HG03354 (cell line): ENCODE measurements at regions not wholly inside any gene's neighbourhood (a gene's known extent, or its start where the extent isn't known, plus 50 kb on each side); places are given as distances from the start of the nearest gene placed in this dataset.
"Not testable (repeated sequence)": the region's sequence is repeated elsewhere in the genome, so short reads cannot be mapped to it uniquely, and the experiment has no call there.

Experiments
- ATAC-seq: cut with Tn5 transposase; IDR thresholded peaks from one replicate; pipeline ENCODE4 v1.9.1; 2021; ENCODE audit warnings: mild to moderate bottlenecking; ENCODE audit not compliant: unreplicated experiment, poor library complexity, severe bottlenecking

DNA sequence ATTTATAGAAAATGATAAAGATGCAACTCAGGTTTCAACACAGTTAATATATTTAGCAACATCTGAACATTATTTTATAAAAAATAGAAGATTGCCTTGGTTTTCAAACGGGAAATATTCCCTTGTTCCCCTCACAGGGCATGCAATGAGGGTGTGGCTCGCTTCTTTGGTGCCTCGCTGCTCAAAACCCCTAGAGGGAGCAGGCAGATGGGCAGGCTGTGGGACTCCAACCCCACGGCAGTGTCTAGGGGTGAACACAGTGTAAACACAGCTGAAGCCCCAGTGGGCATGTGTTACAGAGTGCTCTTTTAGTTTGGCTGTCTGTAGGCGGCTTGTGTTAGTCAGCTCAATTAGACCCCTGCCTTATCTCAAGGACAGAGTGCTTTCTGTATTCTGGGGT lies 560.8 kb upstream of the IMPG1 start:
- ATAC-seq = no peak

DNA sequence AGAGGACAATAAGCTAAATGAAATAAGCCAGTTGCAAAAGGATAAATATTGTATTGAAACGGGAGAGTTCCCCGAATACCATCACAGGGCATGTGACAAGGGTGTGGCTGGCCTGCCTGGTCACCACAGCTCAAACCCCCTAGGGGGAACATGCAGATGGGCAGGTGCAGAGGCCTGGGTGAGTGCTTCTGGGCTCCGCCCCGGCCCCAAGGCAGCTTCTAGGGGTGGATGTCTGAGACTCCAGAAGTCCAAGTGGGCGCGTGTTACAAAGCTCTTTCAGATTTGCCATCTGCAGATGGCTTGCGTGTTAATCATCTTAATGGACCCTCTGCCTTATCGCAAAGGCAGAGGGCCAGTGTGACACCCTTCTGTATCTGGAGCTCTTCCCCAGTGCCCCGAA lies 559.2 kb upstream of the IMPG1 start:
- no peak for ATAC-seq

DNA sequence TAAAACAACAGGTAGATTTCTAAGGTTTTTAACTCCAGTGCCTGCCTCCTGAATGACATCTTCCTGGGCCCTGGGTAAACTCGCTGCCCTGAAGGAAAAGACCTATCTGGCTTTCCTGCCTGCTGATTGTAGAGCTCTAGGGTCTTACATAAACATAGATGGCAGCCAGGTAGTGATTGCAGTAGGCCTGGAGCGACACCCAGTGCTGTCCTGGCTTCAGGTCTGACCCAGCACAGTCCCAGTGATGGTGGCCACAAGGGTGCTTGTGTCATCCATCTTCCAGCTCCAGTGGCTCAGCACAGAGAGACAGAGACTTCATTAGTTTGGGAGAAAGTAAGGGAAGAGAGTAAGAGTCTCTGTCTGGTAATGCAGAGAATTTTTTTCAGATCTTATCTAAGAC lies 542.9 kb upstream of the IMPG1 start:
- ATAC-seq = no peak

DNA sequence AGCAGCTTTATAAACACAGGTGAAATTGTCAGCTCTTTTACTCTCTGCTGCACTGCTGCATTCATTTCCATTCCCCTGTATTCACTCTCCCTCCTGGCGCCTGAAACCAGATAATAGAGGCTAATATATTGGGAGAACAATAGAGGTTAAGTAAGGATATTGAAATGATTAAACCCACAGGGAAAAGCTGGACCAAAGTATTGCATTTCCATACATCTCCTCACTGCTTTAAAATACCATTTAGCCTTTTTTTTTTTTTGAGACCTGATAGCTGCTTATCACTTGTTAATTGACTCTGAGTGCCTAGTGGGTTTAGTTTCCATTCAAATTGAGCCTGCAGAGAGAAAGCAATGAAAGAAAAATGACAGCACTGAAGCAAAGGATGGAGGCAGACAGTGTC lies 540.5 kb upstream of the IMPG1 start:
- no peak for ATAC-seq

DNA sequence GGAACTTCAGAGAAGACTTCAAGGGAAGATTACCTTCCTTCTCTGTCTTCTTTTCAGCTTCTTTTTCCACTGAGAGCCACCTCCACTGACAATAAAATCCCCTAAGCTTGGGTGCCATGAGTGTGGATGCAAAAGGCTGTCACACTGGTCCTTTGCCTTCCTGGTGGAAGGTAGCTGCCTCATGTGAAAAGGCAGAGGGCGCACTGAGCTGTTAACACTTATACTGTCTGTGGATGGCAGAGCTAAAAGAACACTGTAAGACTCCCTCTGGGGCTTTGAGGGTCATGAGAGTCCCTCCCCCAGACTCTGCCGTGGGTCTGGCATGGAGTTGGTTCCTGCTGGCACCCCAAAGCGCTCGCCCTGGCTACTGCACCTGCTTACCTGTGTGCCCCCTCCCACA lies 536.7 kb upstream of the IMPG1 start:
- no peak for ATAC-seq

DNA sequence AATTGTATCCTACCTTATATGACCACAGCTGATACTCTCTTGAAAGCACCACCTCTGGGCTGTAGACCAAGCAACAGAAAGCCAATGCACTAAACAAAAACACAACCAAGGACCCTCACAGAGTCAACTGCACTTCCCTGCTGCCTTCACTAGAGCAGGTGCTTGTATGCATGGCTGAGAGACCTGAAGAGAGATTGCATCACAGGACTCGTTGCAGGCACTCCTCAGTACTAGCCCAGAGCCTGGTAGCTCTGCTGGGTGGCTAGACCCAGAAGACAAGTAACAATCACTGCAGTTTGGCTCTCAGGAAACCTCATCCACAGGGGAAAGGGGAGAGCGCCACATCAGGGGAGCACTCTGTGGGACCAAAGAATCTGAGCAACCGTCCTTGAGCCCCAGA lies 521.6 kb upstream of the IMPG1 start:
- no peak for ATAC-seq

DNA sequence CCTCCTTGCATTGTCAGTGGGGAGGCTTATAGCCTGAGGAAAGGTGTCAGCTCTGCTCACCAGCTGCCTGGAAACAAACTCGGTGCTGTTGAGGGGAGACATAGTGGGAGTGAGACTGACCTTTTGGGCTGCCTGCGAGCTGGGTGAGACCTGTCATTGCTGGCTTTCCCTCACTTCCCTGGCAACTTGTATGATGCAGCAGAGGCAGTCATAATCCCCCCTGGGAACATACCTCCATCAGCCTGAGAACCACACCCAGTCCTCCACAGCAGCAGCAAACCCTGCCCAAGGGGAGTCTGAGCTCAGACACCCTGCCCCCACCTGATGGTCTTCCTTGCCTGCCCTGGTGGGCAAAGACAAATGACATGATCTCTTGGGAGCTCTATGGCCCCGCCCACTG lies 521.2 kb upstream of the IMPG1 start:
- ATAC-seq = no peak

DNA sequence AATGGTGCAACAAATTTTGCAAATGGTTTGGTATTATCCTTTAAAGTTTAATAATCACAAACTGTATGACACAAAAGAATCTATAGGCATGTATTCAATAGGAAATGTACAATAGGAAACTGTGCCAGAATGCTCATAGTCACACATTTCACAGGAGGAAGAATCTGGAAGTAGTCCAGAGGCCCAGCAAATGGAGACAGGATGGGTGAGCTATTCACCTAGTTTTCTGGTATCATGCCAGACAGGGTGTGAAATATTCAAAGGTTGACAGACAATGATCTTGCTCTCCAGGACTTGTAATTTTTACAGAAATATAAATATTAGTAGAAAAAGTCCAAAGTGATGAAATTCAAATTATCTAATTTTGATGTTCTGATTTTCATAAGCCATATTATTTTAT lies 520.1 kb upstream of the IMPG1 start:
- no peak for ATAC-seq

DNA sequence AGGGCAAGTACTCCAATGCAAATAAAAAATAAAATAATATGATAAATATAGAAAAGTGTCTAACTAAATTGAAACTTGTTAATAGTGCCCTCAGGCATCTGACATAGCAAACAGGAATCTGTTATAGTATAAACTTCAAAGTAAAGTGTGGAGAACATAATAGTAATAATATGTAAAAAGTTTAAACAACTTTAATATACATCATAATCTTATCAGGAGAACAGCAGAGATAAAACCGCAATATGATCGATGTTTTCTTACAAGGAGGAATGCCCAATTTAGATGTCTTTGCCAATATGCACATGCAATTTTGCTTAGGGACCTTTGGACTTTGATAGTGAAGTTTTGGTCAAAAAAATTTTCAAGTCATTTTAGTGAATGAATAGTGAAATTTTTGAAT lies 514.8 kb upstream of the IMPG1 start:
- no peak for ATAC-seq

DNA sequence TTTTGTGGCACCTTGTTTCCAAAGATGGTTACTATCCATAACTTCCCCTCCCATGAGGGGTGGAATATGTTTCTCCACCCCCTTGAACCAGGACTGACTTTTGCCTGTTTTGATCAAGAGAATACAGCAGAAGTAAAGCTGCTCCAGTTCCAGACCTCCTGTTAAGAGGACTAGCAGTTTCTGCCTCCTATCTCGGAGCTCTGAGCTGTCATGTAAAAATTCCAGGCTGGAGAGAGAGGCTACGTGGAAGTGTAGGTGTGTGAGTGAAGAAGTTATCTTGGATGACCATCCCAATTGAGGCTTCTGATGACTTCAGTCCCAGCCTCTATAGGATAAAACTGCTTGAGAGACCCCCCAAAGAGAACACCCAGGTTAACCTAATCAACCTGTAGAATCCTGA lies 511.7 kb upstream of the IMPG1 start:
- no peak for ATAC-seq

DNA sequence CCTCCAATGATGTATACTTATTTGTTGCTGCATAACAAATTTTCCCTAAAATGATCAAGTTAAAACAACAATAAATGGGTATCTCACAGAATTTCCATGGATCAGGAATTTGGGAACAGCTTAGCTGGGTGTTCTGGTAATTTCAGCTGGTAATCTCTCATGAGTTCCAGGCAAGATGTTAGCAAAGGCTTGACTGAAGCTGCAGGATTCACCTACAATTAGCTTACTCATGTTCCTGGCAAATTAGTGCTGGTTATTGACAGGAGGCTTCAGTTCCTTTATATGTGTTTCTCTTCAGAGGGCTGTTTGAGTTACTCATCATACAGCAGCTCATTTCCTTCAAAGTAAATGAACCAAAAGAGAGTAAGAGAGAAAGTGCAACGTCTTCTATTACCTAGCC lies 506.3 kb upstream of the IMPG1 start:
- ATAC-seq = no peak

DNA sequence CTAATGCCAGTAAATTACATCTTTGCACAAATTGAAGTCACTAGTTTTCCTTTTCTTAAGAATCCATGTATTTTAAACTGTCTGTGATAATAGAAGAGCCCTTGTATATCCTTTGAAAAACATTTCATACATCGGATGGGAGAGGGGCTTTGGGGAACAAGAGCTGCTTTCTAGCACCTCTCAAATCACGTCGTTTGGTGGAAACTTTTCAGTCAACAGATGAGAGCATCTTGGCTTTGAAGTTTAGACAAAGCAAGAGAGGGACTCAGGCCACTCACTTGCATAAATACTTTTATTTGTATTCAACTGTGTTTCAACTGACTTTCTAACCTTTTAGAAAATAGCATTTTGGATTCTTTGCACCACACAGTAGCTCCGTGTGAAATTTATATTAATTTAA lies 502.3 kb upstream of the IMPG1 start:
- ATAC-seq = no peak

DNA sequence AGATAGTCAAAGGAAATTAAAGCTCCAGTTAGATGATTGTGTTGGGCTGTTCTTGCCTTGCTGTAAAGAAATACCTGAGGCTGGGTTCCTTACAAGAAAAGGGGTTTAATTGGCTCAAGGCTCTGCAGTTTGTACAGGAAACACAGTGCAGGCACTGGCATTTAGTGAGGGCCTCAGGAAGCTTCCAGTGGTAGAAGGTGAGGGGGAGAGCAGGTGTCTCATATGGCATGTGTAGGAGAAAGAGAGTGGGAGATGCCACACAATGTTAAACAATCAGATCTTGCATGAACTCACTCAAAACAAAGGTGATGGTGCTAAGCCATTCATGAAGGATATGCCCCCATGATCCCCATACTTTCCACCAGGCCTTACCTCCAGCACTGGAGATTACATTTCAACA lies 493.5 kb upstream of the IMPG1 start:
- ATAC-seq = no peak

DNA sequence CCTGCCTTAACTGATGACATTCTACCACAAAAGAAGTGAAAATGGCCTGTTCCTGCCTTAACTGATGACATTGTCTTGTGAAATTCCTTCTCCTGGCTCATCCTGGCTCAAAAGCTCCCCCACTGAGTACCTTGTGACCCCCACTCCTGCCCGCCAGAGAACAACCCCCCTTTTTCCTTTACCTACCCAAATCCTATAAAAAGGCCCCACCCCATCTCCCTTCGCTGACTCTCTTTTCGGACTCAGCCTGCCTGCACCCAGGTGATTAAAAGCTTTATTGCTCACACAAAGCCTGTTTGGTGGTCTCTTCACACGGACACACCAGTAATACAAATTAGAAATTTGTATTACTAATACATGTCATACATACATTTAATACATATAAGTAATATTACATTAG lies 489.9 kb upstream of the IMPG1 start:
- ATAC-seq = not testable (repeated sequence)

DNA sequence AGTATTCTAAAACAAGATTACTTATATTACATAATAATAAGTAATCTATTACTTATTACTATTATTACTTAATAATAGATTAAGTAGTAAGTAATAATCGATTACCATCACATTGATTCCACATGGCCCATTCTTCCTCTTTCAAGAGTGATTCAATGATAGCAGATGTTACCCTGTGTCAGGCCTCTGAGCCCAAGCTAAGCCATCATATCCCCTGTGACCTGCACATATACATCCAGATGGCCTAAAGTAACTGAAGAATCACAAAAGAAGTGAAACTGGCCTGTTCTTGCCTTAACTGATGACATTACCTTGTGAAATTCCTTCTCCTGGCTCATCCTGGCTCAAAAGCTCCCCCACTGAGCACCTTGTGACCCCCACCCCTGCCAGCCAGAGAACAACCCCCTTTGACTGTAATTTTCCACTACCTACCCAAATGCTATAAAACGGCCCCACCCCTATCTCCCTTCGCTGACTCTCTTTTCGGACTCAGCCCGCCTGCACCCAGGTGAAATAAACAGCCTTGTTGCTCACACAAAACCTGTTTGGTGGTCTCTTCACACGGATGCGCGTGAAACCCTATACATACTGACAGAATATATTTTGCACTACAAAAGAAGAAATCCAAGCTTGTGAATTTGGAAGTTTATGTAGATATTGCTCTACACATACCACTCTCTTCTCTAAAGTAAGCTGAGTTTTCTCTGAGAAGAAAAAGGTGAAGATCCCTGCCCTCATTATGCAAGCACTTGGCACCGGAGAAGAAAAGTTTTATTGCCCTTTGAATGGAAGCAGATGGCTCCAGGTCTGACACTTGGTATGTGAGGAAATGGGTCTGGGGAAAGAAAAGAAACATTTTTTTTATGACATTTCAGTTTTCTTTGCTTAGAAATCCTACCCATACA lies 488.6 kb upstream of the IMPG1 start:
- ATAC-seq = not testable (repeated sequence)

DNA sequence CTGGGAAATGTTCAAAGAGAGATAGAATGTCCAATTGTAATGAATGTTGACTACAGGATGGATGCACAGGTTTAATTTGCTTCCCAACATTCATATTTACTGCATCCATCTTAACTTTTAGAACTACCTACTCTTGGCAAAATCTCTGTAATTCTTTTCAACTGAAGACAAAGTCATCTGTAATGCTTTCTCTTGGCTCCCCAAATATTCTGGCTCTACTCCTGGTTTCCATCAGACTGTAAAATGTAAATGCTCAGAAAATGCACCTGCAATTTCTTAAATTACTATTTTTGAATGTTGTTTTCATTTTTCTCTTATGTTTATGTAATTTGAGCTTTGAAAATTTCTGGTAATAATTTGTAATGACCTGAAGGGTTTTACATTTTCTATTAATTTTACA lies 480.8 kb upstream of the IMPG1 start:
- ATAC-seq = no peak

DNA sequence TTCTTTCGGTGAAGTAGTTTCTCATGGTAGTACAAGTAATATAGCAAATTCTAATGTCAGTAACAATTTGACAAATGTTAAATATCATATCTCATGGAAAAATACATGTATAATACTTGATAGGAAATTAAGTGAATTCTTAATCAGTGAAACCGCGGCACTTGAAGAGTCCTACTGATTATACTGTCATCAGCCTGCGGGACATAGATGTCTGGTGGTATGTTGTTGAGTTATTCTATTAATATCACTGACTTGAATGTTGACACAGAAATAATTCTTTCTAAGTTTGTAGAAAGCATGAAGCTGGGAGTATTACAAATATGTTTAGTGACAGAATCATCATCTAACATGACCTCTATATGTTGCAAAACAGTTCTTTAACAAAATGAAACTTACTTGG lies 479.8 kb upstream of the IMPG1 start:
- no peak for ATAC-seq

DNA sequence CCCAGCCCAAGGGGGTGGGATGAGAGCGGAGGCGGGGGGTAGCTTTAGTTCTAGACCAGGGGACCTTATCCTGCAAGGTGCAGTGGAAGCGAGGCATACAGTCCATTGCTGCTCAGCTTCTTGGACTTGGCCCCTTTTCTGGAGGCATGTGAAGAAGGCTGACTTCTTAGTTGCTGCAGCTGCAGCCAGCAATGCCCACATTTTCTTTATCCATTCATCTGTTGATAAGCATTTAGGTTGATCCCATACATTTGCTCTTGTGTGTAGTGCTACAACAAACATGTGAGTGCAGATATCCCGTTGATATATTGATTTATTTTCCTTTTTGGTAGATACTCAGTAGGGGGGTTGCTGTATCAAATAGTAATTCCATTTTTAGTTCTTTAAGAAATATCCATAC lies 461.2 kb upstream of the IMPG1 start:
- ATAC-seq = no peak

DNA sequence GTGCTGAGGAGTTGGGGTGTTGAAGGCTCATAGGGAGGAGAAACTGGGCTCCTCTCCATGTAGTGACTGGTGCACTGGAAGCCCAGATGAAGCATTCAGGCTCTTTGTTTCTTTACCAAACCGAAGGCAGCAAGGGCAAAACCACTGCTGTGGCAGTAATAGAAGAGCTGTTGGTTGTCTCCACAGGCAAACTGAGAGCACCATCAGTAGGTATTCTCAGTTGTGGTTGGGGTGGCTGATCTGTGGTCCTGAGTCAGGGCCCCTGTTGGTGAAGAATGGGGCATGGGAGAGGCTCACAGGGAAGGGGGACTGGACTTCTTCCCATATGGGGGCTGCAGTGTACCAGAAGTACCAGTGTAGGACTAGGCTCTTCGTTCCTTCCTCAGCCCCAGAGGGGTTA lies 460.2 kb upstream of the IMPG1 start:
- no peak for ATAC-seq

DNA sequence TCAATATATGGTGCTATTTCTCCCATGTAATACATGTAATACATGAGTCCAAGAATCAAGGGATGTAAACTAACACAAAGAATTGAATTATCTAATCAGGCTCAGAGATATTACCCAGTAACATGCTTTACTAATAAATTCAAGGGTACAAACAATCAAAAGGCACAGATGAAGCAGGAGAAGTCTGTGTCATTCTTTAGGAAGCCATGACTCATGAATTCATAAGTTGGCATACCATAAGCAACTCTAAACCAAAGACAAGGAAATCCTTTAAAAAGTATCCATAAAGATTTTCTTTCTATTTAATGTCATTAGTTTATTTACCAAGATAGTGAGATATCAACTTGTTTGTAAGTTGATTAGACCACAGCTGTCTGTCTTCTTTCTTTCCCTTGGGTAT lies 446.0 kb upstream of the IMPG1 start:
- ATAC-seq = no peak

DNA sequence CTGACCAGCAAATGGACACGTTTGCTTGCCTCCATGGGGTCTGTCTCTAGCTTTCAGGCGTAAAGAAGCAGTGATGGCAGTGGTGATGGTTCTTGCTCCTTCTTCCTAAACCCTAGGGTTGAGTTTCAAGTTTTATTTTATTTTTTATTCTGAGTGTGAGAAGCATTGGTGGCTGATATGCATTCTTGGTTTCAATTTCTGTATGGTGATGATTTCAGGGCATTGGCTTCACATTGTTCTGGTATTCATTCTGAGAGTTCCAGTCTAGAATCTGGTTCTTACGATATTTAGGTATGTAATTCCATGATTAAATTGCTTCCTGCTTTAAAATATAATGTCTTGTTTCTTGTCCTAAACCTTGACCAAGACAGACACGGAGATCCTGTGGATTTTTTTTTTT lies 444.5 kb upstream of the IMPG1 start:
- no peak for ATAC-seq

DNA sequence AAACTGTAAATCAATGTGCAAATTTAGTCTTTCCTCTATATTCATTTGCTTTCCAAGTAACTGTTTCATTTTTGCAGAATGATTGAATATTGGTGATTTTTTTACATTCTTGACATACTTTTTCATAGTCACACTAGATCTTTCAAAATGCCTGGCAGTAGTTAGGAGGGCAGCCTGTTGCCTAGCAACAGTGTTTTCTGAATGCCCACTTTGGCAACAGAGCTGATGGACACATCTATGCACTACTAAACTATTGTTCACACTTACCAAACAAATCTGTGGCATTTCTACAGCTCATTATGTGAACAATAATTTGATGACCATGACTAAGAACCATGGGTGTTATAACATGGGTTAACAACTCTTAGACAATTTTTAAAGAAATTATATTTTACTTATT lies 438.0 kb upstream of the IMPG1 start:
- ATAC-seq = no peak
